ENCODE measurements at regions not wholly inside any gene's neighbourhood (a gene's known extent, or its start where the extent isn't known, plus 50 kb on each side); places are given as distances from the start of the nearest gene placed in this dataset.
"Not testable (repeated sequence)": the region's sequence is repeated elsewhere in the genome, so short reads cannot be mapped to it uniquely, and the experiment has no call there.

- no peak for DNase-seq
Observed at GRCh38 chr4:37771771-37772170, 54.7 kb upstream of the PGM2 start.

- DNase-seq = no peak
Observed at GRCh38 chr4:37770016-37770415, 56.5 kb upstream of the PGM2 start.

GRCh38 chr4:37769391-37769989 lies 57.0 kb upstream of the PGM2 start:
- no peak for DNase-seq

- peak; percentile 45 for DNase-seq
Observed at GRCh38 chr4:37767546-37767945, 58.9 kb upstream of the PGM2 start.

GRCh38 chr4:37767019-37767418 lies 59.5 kb upstream of the PGM2 start:
- no peak for DNase-seq

- no peak for DNase-seq
Observed at GRCh38 chr4:37765741-37766140, 60.7 kb upstream of the PGM2 start.

GRCh38 chr4:37763831-37764230 lies 62.7 kb upstream of the PGM2 start:
- no peak for DNase-seq

- DNase-seq = no peak
Observed at GRCh38 chr4:37762991-37763368, 63.5 kb upstream of the PGM2 start.

- no peak for DNase-seq
Observed at GRCh38 chr4:37762294-37762990, 64.0 kb upstream of the PGM2 start.

GRCh38 chr4:37760840-37761239 lies 65.6 kb upstream of the PGM2 start:
- DNase-seq = no peak

GRCh38 chr4:37759833-37760232 lies 66.7 kb upstream of the PGM2 start:
- no peak for DNase-seq

- no peak for DNase-seq
Observed at GRCh38 chr4:37758226-37758625, 68.3 kb upstream of the PGM2 start.

GRCh38 chr4:37757761-37758160 lies 68.7 kb upstream of the PGM2 start:
- DNase-seq = no peak

- DNase-seq = no peak
Observed at GRCh38 chr4:37757121-37757520, 69.4 kb upstream of the PGM2 start.

GRCh38 chr4:37754410-37755185 lies 68.4 kb upstream of the RELL1 start:
- no peak for DNase-seq

GRCh38 chr4:37749398-37749988 lies 63.3 kb upstream of the RELL1 start:
- no peak for DNase-seq

GRCh38 chr4:37748485-37748884 lies 62.3 kb upstream of the RELL1 start:
- DNase-seq = no peak

- DNase-seq = no peak
Observed at GRCh38 chr4:37747772-37748330, 61.7 kb upstream of the RELL1 start.

- not testable (repeated sequence) for DNase-seq
Observed at GRCh38 chr4:37746852-37747251, 60.7 kb upstream of the RELL1 start.

- no peak for DNase-seq
Observed at GRCh38 chr4:37745946-37746345, 59.8 kb upstream of the RELL1 start.

GRCh38 chr4:37742149-37742548 lies 56.0 kb upstream of the RELL1 start:
- DNase-seq = no peak

GRCh38 chr4:37741564-37741963 lies 55.4 kb upstream of the RELL1 start:
- DNase-seq = no peak

- no peak for DNase-seq
Observed at GRCh38 chr4:37740546-37740945, 54.4 kb upstream of the RELL1 start.
